Thymus (tissue), 11 donors: ENCODE measurements at regions not wholly inside any gene's neighbourhood (a gene's known extent, or its start where the extent isn't known, plus 50 kb on each side); places are given as distances from the start of the nearest gene placed in this dataset.

Source experiments
- DNase-seq, 9 donors: peaks; one replicate each; pipeline ENCODE4 v3.0.0-alpha.2; 2013; ENCODE audit warnings: low spot score in 9 of 9, low read depth in 6 of 9, missing footprints in 1 of 9
- H3K27ac ChIP-seq, 2 donors: one replicate each; pipeline ENCODE4 v1.5.1; 2013; ENCODE audit warnings: control low read depth in 1 of 2, low read depth in 1 of 2, low read length in 1 of 2, mild to moderate bottlenecking in 1 of 2, moderate library complexity in 1 of 2
- H3K27me3 ChIP-seq, 2 donors: one replicate each; pipeline ENCODE4 v1.5.1; 2013; ENCODE audit warnings: low read length in 1 of 2; ENCODE audit not compliant: control insufficient read depth in 2 of 2, insufficient read depth in 1 of 2
- H3K36me3 ChIP-seq, 2 donors: one replicate each; pipeline ENCODE4 v1.5.1; 2013; ENCODE audit warnings: low read length in 1 of 2, mild to moderate bottlenecking in 1 of 2, moderate library complexity in 1 of 2; ENCODE audit not compliant: control insufficient read depth in 2 of 2, insufficient read depth in 2 of 2
- H3K4me1 ChIP-seq, 2 donors: one replicate each; pipeline ENCODE4 v1.5.1; 2013; ENCODE audit warnings: low read length in 2 of 2; ENCODE audit not compliant: control insufficient read depth in 2 of 2, insufficient read depth in 2 of 2
- H3K4me3 ChIP-seq, 2 donors: one replicate each; pipeline ENCODE4 v1.5.1; 2013; ENCODE audit warnings: low read length in 2 of 2, control low read depth in 1 of 2, mild to moderate bottlenecking in 1 of 2
- H3K9me3 ChIP-seq, 2 donors: one replicate each; pipeline ENCODE4 v1.5.1; 2013; ENCODE audit warnings: low read length in 1 of 2, mild to moderate bottlenecking in 1 of 2; ENCODE audit not compliant: control insufficient read depth in 2 of 2, insufficient read depth in 1 of 2
- WGBS: extraction: QIAGEN DNeasy Blood & Tissue Kit; methylation state at CpG from one replicate; pipeline ENCODE4 v1.1.7; 2013; 5-methylcytosine and 5-hydroxymethylcytosine counted together
- donor health status: healthy.

- no peaks in the 10 kb centered on the region for H3K9me3 ChIP-seq
- H3K4me3 ChIP-seq, result no peak overlapping the region
- no peaks in the 10 kb centered on the region for H3K36me3 ChIP-seq
- H3K27me3 ChIP-seq, result peaks cover 8 to 42% of the 10 kb centered on the region in 2 donors
- no peak overlapping the region for H3K27ac ChIP-seq
- no peaks in the 10 kb centered on the region for H3K4me1 ChIP-seq
- no peak for DNase-seq
- 95% methylated on average over 9 of the region's 9 CpGs for WGBS
Measured at GRCh38 chr20:56828402-56828801, 199.3 kb downstream of the TFAP2C start.

- H3K4me1 ChIP-seq, result no peaks in the 10 kb centered on the region
- no peaks in the 10 kb centered on the region for H3K9me3 ChIP-seq
Measured at GRCh38 chr20:56829788-56830385, 200.8 kb downstream of the TFAP2C start.

DNA sequence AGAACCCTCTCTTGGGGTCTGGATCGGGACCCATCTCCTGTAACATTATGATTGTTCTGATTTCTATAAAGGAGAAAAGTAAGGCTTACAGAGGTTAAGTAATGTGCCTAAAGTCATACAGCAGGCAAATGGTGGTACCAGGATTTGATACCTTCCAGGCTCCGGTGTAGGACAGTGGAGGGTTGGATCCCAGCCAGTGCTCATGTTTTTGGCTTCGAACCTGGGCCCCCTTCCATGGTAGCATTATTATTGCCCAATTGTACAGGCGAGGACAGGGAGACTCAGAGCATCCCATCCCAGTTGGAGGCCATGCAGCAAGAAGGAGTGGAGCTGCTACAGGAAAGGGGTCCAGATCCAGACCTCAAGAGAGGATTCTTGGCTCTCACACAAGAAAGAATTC, 202.7 kb downstream of the TFAP2C start:
- Histone ChIP-seq H3K4me3 (no peak overlapping the region), H3K27ac (no peak overlapping the region), H3K36me3 (no peaks in the 10 kb centered on the region), H3K4me1 (no peaks in the 10 kb centered on the region), H3K27me3 (peaks cover 7 to 32% of the 10 kb centered on the region in 2 donors), H3K9me3 (no peaks in the 10 kb centered on the region)
- WGBS, result 78% methylated on average over 4 of the region's 4 CpGs
- no peak for DNase-seq

More at GRCh38 chr20:56829788-56830385, 200.8 kb downstream of the TFAP2C start:
- no peak for DNase-seq
- Histone ChIP-seq H3K36me3 (no peaks in the 10 kb centered on the region), H3K27ac (no peak overlapping the region), H3K27me3 (peaks cover 8 to 42% of the 10 kb centered on the region in 2 donors), H3K4me3 (no peak overlapping the region)
- WGBS, result 22% methylated on average over 17 of the region's 17 CpGs

GRCh38 chr20:56833427-56833826, 204.3 kb downstream of the TFAP2C start:
- Histone ChIP-seq H3K4me1 (no peaks in the 10 kb centered on the region), H3K27ac (no peak overlapping the region), H3K4me3 (no peak overlapping the region), H3K27me3 (peaks cover 2 to 23% of the 10 kb centered on the region in 2 donors), H3K9me3 (no peaks in the 10 kb centered on the region), H3K36me3 (no peaks in the 10 kb centered on the region)
- 78% methylated on average over 5 of the region's 5 CpGs for WGBS
- no peak for DNase-seq

- no peaks in the 10 kb centered on the region for H3K36me3 ChIP-seq
- H3K4me3 ChIP-seq, result no peak overlapping the region
- 74% methylated on average over 4 of the region's 4 CpGs for WGBS
- no peak for DNase-seq
- H3K27me3 ChIP-seq, result peaks cover 1 to 4% of the 10 kb centered on the region in 2 donors
- H3K27ac ChIP-seq, result no peak overlapping the region
- no peaks in the 10 kb centered on the region for H3K9me3 ChIP-seq
- no peaks in the 10 kb centered on the region for H3K4me1 ChIP-seq
Measured at GRCh38 chr20:56835829-56836550, 206.9 kb downstream of the TFAP2C start.

GRCh38 chr20:56839222-56839621, 210.1 kb downstream of the TFAP2C start:
- H3K4me1 ChIP-seq, result no peaks in the 10 kb centered on the region
- H3K4me3 ChIP-seq, result no peak overlapping the region
- peaks cover 0 to 1% of the 10 kb centered on the region in 2 donors for H3K9me3 ChIP-seq
- no peaks in the 10 kb centered on the region for H3K36me3 ChIP-seq
- DNase-seq, result no peak
- no peak overlapping the region for H3K27ac ChIP-seq
- H3K27me3 ChIP-seq, result no peaks in the 10 kb centered on the region
- WGBS, result 94% methylated on average over 1 of the region's 2 CpGs

DNA sequence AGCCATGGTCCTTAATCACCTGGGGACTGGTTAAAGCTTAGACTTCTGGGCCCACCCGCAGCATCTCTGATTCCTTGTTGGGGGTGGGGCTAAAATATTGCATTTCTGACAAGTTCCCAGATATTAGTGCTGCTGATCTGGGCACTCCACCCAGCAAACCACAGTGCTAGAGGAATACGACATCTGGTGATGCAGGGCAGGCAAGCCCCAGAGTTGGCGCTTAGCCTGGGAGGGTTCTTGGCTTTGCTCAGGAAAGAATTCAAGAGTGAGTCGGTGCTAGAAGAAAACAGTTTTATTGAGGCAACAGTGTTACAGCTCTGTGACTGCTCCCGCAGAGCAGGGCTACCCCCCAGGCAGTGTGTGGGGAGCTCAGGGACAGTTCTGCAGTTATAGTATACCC, 210.7 kb downstream of the TFAP2C start:
- H3K27ac ChIP-seq, result no peak overlapping the region
- DNase-seq, result no peak
- H3K4me1 ChIP-seq, result no peaks in the 10 kb centered on the region
- H3K36me3 ChIP-seq, result no peaks in the 10 kb centered on the region
- H3K4me3 ChIP-seq, result no peak overlapping the region
- peaks cover 0 to 1% of the 10 kb centered on the region in 2 donors for H3K9me3 ChIP-seq
- 92% methylated on average over 5 of the region's 5 CpGs for WGBS
- H3K27me3 ChIP-seq, result no peaks in the 10 kb centered on the region

DNA sequence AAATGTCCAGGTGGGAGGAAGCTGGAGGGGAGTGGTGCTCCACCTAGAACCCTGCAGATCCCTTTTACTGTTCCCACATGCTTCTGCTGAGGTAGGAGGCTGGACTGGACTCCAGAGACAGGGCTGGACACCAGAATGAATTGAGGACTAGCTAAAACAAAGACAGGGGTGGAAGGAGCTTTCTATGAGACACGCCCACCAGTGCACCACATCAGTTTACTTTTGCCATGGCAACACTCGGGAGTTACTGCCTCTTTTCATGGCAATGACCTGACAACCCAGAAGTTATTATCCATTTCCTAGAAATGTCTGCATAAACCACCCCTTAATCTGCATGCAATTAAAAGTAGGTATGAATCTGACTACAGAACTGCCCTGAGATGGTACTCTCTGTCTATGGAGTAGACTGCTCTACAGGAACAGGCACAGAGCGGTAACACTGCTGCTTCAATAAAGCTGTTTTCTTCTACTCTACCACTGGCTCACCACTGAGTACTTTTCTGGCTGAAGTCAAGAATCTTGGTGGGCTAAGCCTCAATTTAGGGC, 211.7 kb downstream of the TFAP2C start:
- 69% methylated on average over 3 of the region's 3 CpGs for whole genome bisulfite sequencing
- Histone ChIP-seq H3K4me1 (no peaks in the 10 kb centered on the region), H3K27ac (no peak overlapping the region), H3K9me3 (peaks cover 0 to 1% of the 10 kb centered on the region in 2 donors), H3K36me3 (no peaks in the 10 kb centered on the region), H3K4me3 (no peak overlapping the region), H3K27me3 (no peaks in the 10 kb centered on the region)
- no peak for DNase-seq

GRCh38 chr20:56841346-56841908, 212.3 kb downstream of the TFAP2C start:
- H3K36me3 ChIP-seq, result no peaks in the 10 kb centered on the region
- 68% methylated on average over 6 of the region's 6 CpGs for WGBS
- H3K4me3 ChIP-seq, result no peak overlapping the region

More at GRCh38 chr20:56841346-56841908, 212.3 kb downstream of the TFAP2C start:
- H3K27me3 ChIP-seq, result no peaks in the 10 kb centered on the region
- H3K9me3 ChIP-seq, result peaks cover 0 to 1% of the 10 kb centered on the region in 2 donors
- no peak overlapping the region for H3K27ac ChIP-seq
- peaks cover 0 to 2% of the 10 kb centered on the region in 2 donors for H3K4me1 ChIP-seq
- DNase-seq, result no peak
